ENCODE measurements at regions not wholly inside any gene's neighbourhood (a gene's known extent, or its start where the extent isn't known, plus 50 kb on each side); places are given as distances from the start of the nearest gene placed in this dataset.

DNA sequence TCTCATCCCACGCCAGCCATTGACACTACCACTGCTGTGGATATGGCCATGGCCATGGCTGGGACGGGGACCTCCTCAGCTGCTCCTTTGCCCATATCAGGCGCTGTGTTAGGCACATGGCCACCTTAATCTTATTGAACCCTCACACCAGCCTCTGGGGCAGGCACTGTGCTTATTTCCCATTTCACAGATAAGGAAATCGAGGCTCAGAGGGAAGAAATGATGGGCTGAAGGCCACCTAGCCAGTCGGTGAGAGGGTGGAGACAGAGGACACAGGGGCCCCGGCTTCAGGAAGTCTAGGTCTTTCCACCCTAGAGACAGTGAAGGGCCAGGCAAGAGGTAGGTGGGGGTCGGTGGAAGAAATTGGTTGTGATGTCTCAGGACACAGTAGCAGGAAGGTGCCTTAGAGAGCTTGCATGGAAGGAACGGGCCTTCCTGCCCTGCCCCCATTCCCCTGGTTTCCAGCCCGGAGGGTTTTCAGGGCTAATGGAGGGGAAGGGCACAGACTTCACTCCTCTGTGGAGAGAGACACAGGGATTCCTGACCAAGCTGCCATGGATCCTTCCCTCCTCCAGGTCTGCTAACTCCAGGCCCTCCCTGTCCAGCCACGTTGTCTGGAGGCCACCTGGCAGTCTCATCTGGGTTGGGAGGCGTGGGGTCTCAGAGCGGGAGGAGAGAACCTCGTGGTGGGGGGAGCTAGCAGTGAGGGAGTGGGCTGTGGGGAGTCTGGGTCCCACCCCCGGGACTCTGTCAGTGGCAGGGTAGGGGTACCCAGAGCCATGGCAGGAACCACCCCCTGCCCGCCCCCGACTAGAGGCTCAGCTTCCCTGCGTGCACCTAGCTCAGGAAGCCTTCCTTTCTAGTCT, 120.4 kb downstream of the VEGFA start:
- H3K9me3 ChIP-seq (ENCODE audit: control insufficient read depth, insufficient read depth, low read depth, low read length), result no peaks in the 10 kb centered on the region
- H3K27ac ChIP-seq (ENCODE audit: low read length), result no peak overlapping the region
- no peak for DNase-seq (ENCODE audit: low read depth, low spot score)
- ATAC-seq, result no peak
- ChIA-PET CTCF (no interaction called here), POLR2A (no interaction called here)
- in situ Hi-C loops (cut with HindIII; ENCODE audit: low pct_unique_long_range_greater_than_20kb, low sequenced_read_pairs) (no loop called here), intact Hi-C loops (cut with micrococcal nuclease; ENCODE audit: unreplicated experiment) (no loop called here)
- H3K36me3 ChIP-seq (ENCODE audit: control insufficient read depth, insufficient read depth, low read length), result no peaks in the 10 kb centered on the region
- no peak overlapping the region for H3K4me3 ChIP-seq (ENCODE audit: low read depth in 2 of 2, low read length in 2 of 2)
- BruUV-seq (replicated peaks), result no TSS peak
- H3K27me3 ChIP-seq (ENCODE audit: control insufficient read depth, insufficient read depth, low read length), result no peaks in the 10 kb centered on the region
- H3K4me1 ChIP-seq (ENCODE audit: control insufficient read depth, insufficient read depth, low read length), result no peaks in the 10 kb centered on the region; the same call in 1 of the 2 replicates
- no peak for TF ChIP-seq CTCF (IDR thresholded peaks at IDR 0.05)
- TF ChIP-seq, protein P1, sequence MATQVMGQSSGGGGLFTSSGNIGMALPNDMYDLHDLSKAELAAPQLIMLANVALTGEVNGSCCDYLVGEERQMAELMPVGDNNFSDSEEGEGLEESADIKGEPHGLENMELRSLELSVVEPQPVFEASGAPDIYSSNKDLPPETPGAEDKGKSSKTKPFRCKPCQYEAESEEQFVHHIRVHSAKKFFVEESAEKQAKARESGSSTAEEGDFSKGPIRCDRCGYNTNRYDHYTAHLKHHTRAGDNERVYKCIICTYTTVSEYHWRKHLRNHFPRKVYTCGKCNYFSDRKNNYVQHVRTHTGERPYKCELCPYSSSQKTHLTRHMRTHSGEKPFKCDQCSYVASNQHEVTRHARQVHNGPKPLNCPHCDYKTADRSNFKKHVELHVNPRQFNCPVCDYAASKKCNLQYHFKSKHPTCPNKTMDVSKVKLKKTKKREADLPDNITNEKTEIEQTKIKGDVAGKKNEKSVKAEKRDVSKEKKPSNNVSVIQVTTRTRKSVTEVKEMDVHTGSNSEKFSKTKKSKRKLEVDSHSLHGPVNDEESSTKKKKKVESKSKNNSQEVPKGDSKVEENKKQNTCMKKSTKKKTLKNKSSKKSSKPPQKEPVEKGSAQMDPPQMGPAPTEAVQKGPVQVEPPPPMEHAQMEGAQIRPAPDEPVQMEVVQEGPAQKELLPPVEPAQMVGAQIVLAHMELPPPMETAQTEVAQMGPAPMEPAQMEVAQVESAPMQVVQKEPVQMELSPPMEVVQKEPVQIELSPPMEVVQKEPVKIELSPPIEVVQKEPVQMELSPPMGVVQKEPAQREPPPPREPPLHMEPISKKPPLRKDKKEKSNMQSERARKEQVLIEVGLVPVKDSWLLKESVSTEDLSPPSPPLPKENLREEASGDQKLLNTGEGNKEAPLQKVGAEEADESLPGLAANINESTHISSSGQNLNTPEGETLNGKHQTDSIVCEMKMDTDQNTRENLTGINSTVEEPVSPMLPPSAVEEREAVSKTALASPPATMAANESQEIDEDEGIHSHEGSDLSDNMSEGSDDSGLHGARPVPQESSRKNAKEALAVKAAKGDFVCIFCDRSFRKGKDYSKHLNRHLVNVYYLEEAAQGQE (IDR thresholded peaks at IDR 0.05; ENCODE audit: insufficient read depth in 1 of 2, low read depth in 2 of 2, low read length in 1 of 2), result no peak
- no peak for TF ChIP-seq POLR2AphosphoS5 (IDR thresholded peaks at IDR 0.05; ENCODE audit: low read depth, low read length)
- TF ChIP-seq SIN3A (IDR thresholded peaks at IDR 0.05; ENCODE audit: borderline replicate concordance, insufficient read depth, low read depth, low read length), result no peak
- no peak for TF ChIP-seq TCF7L2 (IDR thresholded peaks at IDR 0.05; ENCODE audit: low read depth, low read length)

- TF ChIP-seq TCF7L2 (IDR thresholded peaks at IDR 0.05; ENCODE audit: low read depth, low read length) (no peak), POLR2AphosphoS5 (IDR thresholded peaks at IDR 0.05; ENCODE audit: low read depth, low read length) (no peak), CTCF (IDR thresholded peaks at IDR 0.05) (no peak), SIN3A (IDR thresholded peaks at IDR 0.05; ENCODE audit: borderline replicate concordance, insufficient read depth, low read depth, low read length) (no peak)
- TF ChIP-seq, protein P1 (IDR thresholded peaks at IDR 0.05; ENCODE audit: insufficient read depth in 1 of 2, low read depth in 2 of 2, low read length in 1 of 2), result no peak
- no peaks in the 10 kb centered on the region for H3K9me3 ChIP-seq (ENCODE audit: control insufficient read depth, insufficient read depth, low read depth, low read length)
- H3K4me3 ChIP-seq (ENCODE audit: low read depth in 2 of 2, low read length in 2 of 2), result no peak overlapping the region
- in situ Hi-C loops (cut with HindIII; ENCODE audit: low pct_unique_long_range_greater_than_20kb, low sequenced_read_pairs) (no loop called here), intact Hi-C loops (cut with micrococcal nuclease; ENCODE audit: unreplicated experiment) (no loop called here)
- BruUV-seq (replicated peaks), result no TSS peak
- no peaks in the 10 kb centered on the region for H3K36me3 ChIP-seq (ENCODE audit: control insufficient read depth, insufficient read depth, low read length)
- no peak for ATAC-seq
- ChIA-PET POLR2A (no interaction called here), CTCF (no interaction called here)
- no peak for DNase-seq (ENCODE audit: low read depth, low spot score)
- no peaks in the 10 kb centered on the region for H3K27me3 ChIP-seq (ENCODE audit: control insufficient read depth, insufficient read depth, low read length)
- no peak overlapping the region; the same call in 1 of the 2 replicates for H3K27ac ChIP-seq (ENCODE audit: low read length)
- H3K4me1 ChIP-seq (ENCODE audit: control insufficient read depth, insufficient read depth, low read length), result no peaks in the 10 kb centered on the region; the same call in 1 of the 2 replicates
Measured at GRCh38 chr6:43887906-43888683, 118.1 kb downstream of the VEGFA start.

All from Panc1 (cell line).